ENCODE measurements at regions not wholly inside any gene's neighbourhood (a gene's known extent, or its start where the extent isn't known, plus 50 kb on each side); places are given as distances from the start of the nearest gene placed in this dataset.
"Not testable (repeated sequence)": the region's sequence is repeated elsewhere in the genome, so short reads cannot be mapped to it uniquely, and the experiment has no call there.

GRCh38 chr12:129997239-129997638 lies 93.4 kb upstream of the TMEM132D start:
- H3K27me3 ChIP-seq (ENCODE audit: control insufficient read depth, insufficient read depth, low read length): no peaks in the 10 kb centered on the region

GRCh38 chr12:130004310-130004877 lies 100.6 kb upstream of the TMEM132D start:
- ATAC-seq; H3K9me3 ChIP-seq (ENCODE audit: control insufficient read depth, insufficient read depth, low read length); H3K4me3 Mint-ChIP-seq; H3K36me3 Mint-ChIP-seq; H3K4me1 Mint-ChIP-seq; intact Hi-C loops (cut with micrococcal nuclease); H3K9me3 Mint-ChIP-seq; H3K36me3 ChIP-seq (ENCODE audit: control insufficient read depth, insufficient read depth, low read length); H3K4me1 ChIP-seq (ENCODE audit: control insufficient read depth, insufficient read depth, low read length); H3K27me3 ChIP-seq (ENCODE audit: control insufficient read depth, insufficient read depth, low read length); H3K27ac Mint-ChIP-seq; H3K27ac ChIP-seq (ENCODE audit: low read length); H3K4me3 ChIP-seq (ENCODE audit: low read length); DNase-seq; H3K27me3 Mint-ChIP-seq (ENCODE audit: low read depth in 2 of 2): not testable (repeated sequence)
- 84% methylated on average over 4 of the region's 4 CpGs for WGBS (ENCODE audit: insufficient coverage)

More at GRCh38 chr12:129997239-129997638, 93.4 kb upstream of the TMEM132D start:
- Histone ChIP-seq H3K27ac (ENCODE audit: low read length) (no peak overlapping the region), H3K36me3 (ENCODE audit: control insufficient read depth, insufficient read depth, low read length) (no peaks in the 10 kb centered on the region), H3K4me1 (ENCODE audit: control insufficient read depth, insufficient read depth, low read length) (no peaks in the 10 kb centered on the region), H3K4me3 (ENCODE audit: low read length) (no peak overlapping the region), H3K9me3 (ENCODE audit: control insufficient read depth, insufficient read depth, low read length) (no peaks in the 10 kb centered on the region)
- no peak for ATAC-seq
- TF ChIP-seq CTCF (IDR thresholded peaks at IDR 0.05): no peak
- H3K27me3 Mint-ChIP-seq (ENCODE audit: low read depth in 2 of 2): peaks cover 0 to 4% of the 10 kb centered on the region in 2 donors
- no peak overlapping the region for H3K4me3 Mint-ChIP-seq
- H3K9me3 Mint-ChIP-seq: peaks cover 0 to 3% of the 10 kb centered on the region in 2 donors
- intact Hi-C loops (cut with micrococcal nuclease): no loop called here
- H3K27ac Mint-ChIP-seq: no peak overlapping the region
- no peak for DNase-seq
- H3K36me3 Mint-ChIP-seq: no peaks in the 10 kb centered on the region
- H3K4me1 Mint-ChIP-seq: no peaks in the 10 kb centered on the region
- 59% methylated on average over 3 of the region's 5 CpGs for WGBS (ENCODE audit: insufficient coverage)

GRCh38 chr12:130007771-130008170 lies 103.9 kb upstream of the TMEM132D start:
- no peak overlapping the region for H3K4me3 ChIP-seq (ENCODE audit: low read length)
- no peaks in the 10 kb centered on the region for H3K27me3 Mint-ChIP-seq (ENCODE audit: low read depth in 2 of 2)
- 87% methylated on average over 15 of the region's 15 CpGs for WGBS (ENCODE audit: insufficient coverage)
- intact Hi-C loops (cut with micrococcal nuclease): no loop called here
- no peak overlapping the region for H3K27ac ChIP-seq (ENCODE audit: low read length)
- H3K9me3 ChIP-seq (ENCODE audit: control insufficient read depth, insufficient read depth, low read length): no peaks in the 10 kb centered on the region
- H3K9me3 Mint-ChIP-seq: no peaks in the 10 kb centered on the region
- no peak overlapping the region for H3K27ac Mint-ChIP-seq
- ATAC-seq: no peak
- H3K4me1 ChIP-seq (ENCODE audit: control insufficient read depth, insufficient read depth, low read length): no peaks in the 10 kb centered on the region
- no peak for DNase-seq
- no peak for TF ChIP-seq CTCF (IDR thresholded peaks at IDR 0.05)
- no peaks in the 10 kb centered on the region for H3K36me3 Mint-ChIP-seq
- no peaks in the 10 kb centered on the region for H3K36me3 ChIP-seq (ENCODE audit: control insufficient read depth, insufficient read depth, low read length)
- no peaks in the 10 kb centered on the region for H3K27me3 ChIP-seq (ENCODE audit: control insufficient read depth, insufficient read depth, low read length)
- H3K4me3 Mint-ChIP-seq: no peak overlapping the region
- H3K4me1 Mint-ChIP-seq: no peaks in the 10 kb centered on the region

GRCh38 chr12:130008241-130008640 lies 104.4 kb upstream of the TMEM132D start:
- intact Hi-C loops (cut with micrococcal nuclease): no loop called here
- Histone ChIP-seq H3K9me3 (ENCODE audit: control insufficient read depth, insufficient read depth, low read length) (no peaks in the 10 kb centered on the region), H3K27me3 (ENCODE audit: control insufficient read depth, insufficient read depth, low read length) (no peaks in the 10 kb centered on the region), H3K4me3 (ENCODE audit: low read length) (no peak overlapping the region), H3K27ac (ENCODE audit: low read length) (no peak overlapping the region), H3K4me1 (ENCODE audit: control insufficient read depth, insufficient read depth, low read length) (no peaks in the 10 kb centered on the region), H3K36me3 (ENCODE audit: control insufficient read depth, insufficient read depth, low read length) (no peaks in the 10 kb centered on the region)
- H3K27me3 Mint-ChIP-seq (ENCODE audit: low read depth in 2 of 2): no peaks in the 10 kb centered on the region
- ATAC-seq (no peak), DNase-seq (no peak)
- WGBS (ENCODE audit: insufficient coverage): 53% methylated on average over 10 of the region's 10 CpGs
- no peaks in the 10 kb centered on the region for H3K36me3 Mint-ChIP-seq
- no peak for TF ChIP-seq CTCF (IDR thresholded peaks at IDR 0.05)
- no peak overlapping the region for H3K4me3 Mint-ChIP-seq
- no peaks in the 10 kb centered on the region for H3K4me1 Mint-ChIP-seq
- no peak overlapping the region for H3K27ac Mint-ChIP-seq
- no peaks in the 10 kb centered on the region for H3K9me3 Mint-ChIP-seq
